HG02623 (cell line): ENCODE measurements at regions not wholly inside any gene's neighbourhood (a gene's known extent, or its start where the extent isn't known, plus 50 kb on each side); places are given as distances from the start of the nearest gene placed in this dataset.
"Not testable (repeated sequence)": the region's sequence is repeated elsewhere in the genome, so short reads cannot be mapped to it uniquely, and the experiment has no call there.

Source experiments
- ATAC-seq: cut with Tn5 transposase; IDR thresholded peaks from one replicate; pipeline ENCODE4 v1.9.1; 2021; ENCODE audit warnings: moderate library complexity; ENCODE audit not compliant: unreplicated experiment

GRCh38 chr3:105096071-105096470, 270.6 kb upstream of the ALCAM start:
- no peak for ATAC-seq

- ATAC-seq = no peak
These were observed 265.1 kb upstream of the ALCAM start for GRCh38 chr3:105101603-105102002.

- no peak for ATAC-seq
These were observed 263.6 kb upstream of the ALCAM start for GRCh38 chr3:105103139-105103538.

GRCh38 chr3:105108823-105109222, 257.9 kb upstream of the ALCAM start:
- ATAC-seq = no peak

- ATAC-seq = no peak
These were observed 247.8 kb upstream of the ALCAM start for GRCh38 chr3:105118905-105119304.

- no peak for ATAC-seq
These were observed 246.8 kb upstream of the ALCAM start for GRCh38 chr3:105119801-105120340.

- no peak for ATAC-seq
These were observed 235.8 kb upstream of the ALCAM start for GRCh38 chr3:105130911-105131310.

- no peak for ATAC-seq
These were observed 228.8 kb upstream of the ALCAM start for GRCh38 chr3:105137911-105138310.

GRCh38 chr3:105139881-105140560, 226.7 kb upstream of the ALCAM start:
- no peak for ATAC-seq

- ATAC-seq = no peak
These were observed 225.8 kb upstream of the ALCAM start for GRCh38 chr3:105140899-105141367.

- no peak for ATAC-seq
These were observed 221.9 kb upstream of the ALCAM start for GRCh38 chr3:105144837-105145236.

- no peak for ATAC-seq
These were observed 221.2 kb upstream of the ALCAM start for GRCh38 chr3:105145511-105145910.

GRCh38 chr3:105149197-105149596, 217.5 kb upstream of the ALCAM start:
- ATAC-seq = not testable (repeated sequence)

- no peak for ATAC-seq
These were observed 213.7 kb upstream of the ALCAM start for GRCh38 chr3:105152987-105153386.

- ATAC-seq = no peak
These were observed 212.0 kb upstream of the ALCAM start for GRCh38 chr3:105154692-105155091.

- ATAC-seq = no peak
These were observed 209.5 kb upstream of the ALCAM start for GRCh38 chr3:105157067-105157765.

- ATAC-seq = no peak
These were observed 209.0 kb upstream of the ALCAM start for GRCh38 chr3:105157766-105158085.

GRCh38 chr3:105158286-105158685, 208.4 kb upstream of the ALCAM start:
- ATAC-seq = no peak

GRCh38 chr3:105162448-105162847, 204.3 kb upstream of the ALCAM start:
- ATAC-seq = no peak

- ATAC-seq = no peak
These were observed 199.8 kb upstream of the ALCAM start for GRCh38 chr3:105166893-105167292.

- ATAC-seq = no peak
These were observed 196.3 kb upstream of the ALCAM start for GRCh38 chr3:105170423-105170822.

GRCh38 chr3:105174017-105174615, 192.6 kb upstream of the ALCAM start:
- ATAC-seq = no peak
